B cell (primary cell): ENCODE measurements at regions not wholly inside any gene's neighbourhood (a gene's known extent, or its start where the extent isn't known, plus 50 kb on each side); places are given as distances from the start of the nearest gene placed in this dataset.

Experiments used
- ATAC-seq: fragments of 200-7000 bp; cut with Tn5 transposase; one replicate; pipeline ENCODE4 v1.10.0; 2021; ENCODE audit warnings: low read depth, mild to moderate bottlenecking, moderate number of reproducible peaks, moderate library complexity
- CTCF ChIA-PET: fragments of 350-600 bp; sonication (Branson Sonifier 250); formaldehyde crosslinking; loops from one replicate; lab custom pipeline; 2021; ENCODE audit warnings: antibody characterized with exemption, inconsistent platforms; lab: Charles Lee
- POLR2A ChIA-PET: fragments of 350-600 bp; sonication (Branson Sonifier 250); formaldehyde crosslinking; loops from one replicate; lab custom pipeline; 2021; ENCODE audit warnings: antibody characterized with exemption; lab: Charles Lee
- DNase-seq: peaks from one replicate; pipeline ENCODE4 v3.0.0; 2013
- H2AFZ ChIP-seq: 2 replicates; pipeline ENCODE4 v1.6.1; 2012; ENCODE audit warnings: mild to moderate bottlenecking, low read depth, low read length; ENCODE audit not compliant: insufficient read depth, poor library complexity, severe bottlenecking
- H3K27ac ChIP-seq, 2 donors: 1 replicate in 1 of 2; 2 replicates in 1 of 2; pipeline ENCODE4 v1.5.1; 2012 to 2013; ENCODE audit warnings: low read length in 2 of 2, mild to moderate bottlenecking in 2 of 2, moderate library complexity in 1 of 2
- H3K27me3 ChIP-seq, 4 experiments: fragments of 200-600 bp in 1 of 4; sonication (generic) in 1 of 4; replicated peaks in 1 of 4; 1 replicate in 2 of 4; 2 replicates in 2 of 4; pipeline versions ENCODE4 v1.6.1 to v1.7.0; 2013 to 2016; ENCODE audit warnings: low read length in 3 of 4, mild to moderate bottlenecking in 2 of 4, mixed read lengths in 1 of 4, moderate library complexity in 1 of 4; ENCODE audit not compliant: insufficient read depth in 4 of 4, control insufficient read depth in 3 of 4; ENCODE audit errors: control extremely low read depth in 1 of 4
- H3K36me3 ChIP-seq, 2 experiments: replicated peaks in 1 of 2; 1 replicate in 1 of 2; 2 replicates in 1 of 2; pipeline versions ENCODE4 v1.6.1 to v1.7.1; 2013; ENCODE audit warnings: low read length in 1 of 2; ENCODE audit not compliant: insufficient read depth in 2 of 2, control insufficient read depth in 1 of 2; ENCODE audit errors: control extremely low read depth in 1 of 2, extremely low read depth in 1 of 2
- H3K4me1 ChIP-seq, 2 donors: fragments of 200-600 bp in 1 of 2; sonication (generic) in 1 of 2; 1 replicate in 1 of 2; 2 replicates in 1 of 2; pipeline versions ENCODE4 v1.5.1 to v1.6.1; 2013 to 2017; ENCODE audit warnings: low read length in 2 of 2; ENCODE audit not compliant: control insufficient read depth in 2 of 2, insufficient read depth in 2 of 2
- H3K4me2 ChIP-seq: replicated peaks from 2 replicates; pipeline ENCODE3; 2012; ENCODE audit warnings: mild to moderate bottlenecking, low read depth, low read length; ENCODE audit not compliant: poor library complexity, severe bottlenecking
- H3K4me3 ChIP-seq, 5 experiments: fragments of 200-600 bp in 1 of 5; sonication (generic) in 1 of 5; 1 replicate in 3 of 5; 2 replicates in 2 of 5; pipeline versions ENCODE4 v1.5.1 to v1.7.0; 2011 to 2016; ENCODE audit warnings: low read length in 4 of 5, mild to moderate bottlenecking in 4 of 5, low read depth in 2 of 5, control low read depth in 1 of 5, moderate library complexity in 1 of 5; ENCODE audit not compliant: insufficient read depth in 1 of 5; ENCODE audit errors: control extremely low read depth in 1 of 5, extremely low read depth in 1 of 5
- H3K79me2 ChIP-seq: fragments of 200-600 bp; sonication (generic); one replicate; pipeline ENCODE4 v1.6.0; 2016; ENCODE audit warnings: low read length; ENCODE audit not compliant: control insufficient read depth, insufficient read depth
- H3K9ac ChIP-seq: fragments of 200-600 bp; sonication (generic); 2 replicates; pipeline ENCODE4 v1.6.1; 2017; ENCODE audit warnings: mild to moderate bottlenecking, low read length, moderate library complexity
- H3K9me3 ChIP-seq, 3 donors: one replicate each; pipeline versions ENCODE4 v1.6.1 to v1.7.1; 2013; ENCODE audit warnings: low read length in 2 of 3; ENCODE audit not compliant: control insufficient read depth in 2 of 3, insufficient read depth in 1 of 3; ENCODE audit errors: control extremely low read depth in 1 of 3
- H4K20me1 ChIP-seq: 2 replicates; pipeline ENCODE4 v1.6.0; 2012; ENCODE audit warnings: mild to moderate bottlenecking, low read length; ENCODE audit not compliant: insufficient read depth, control insufficient read depth, poor library complexity, severe bottlenecking
- H3K27ac Mint-ChIP-seq: one replicate; pipeline ENCODE4 v1.8.0; 2021; ENCODE audit warnings: mixed read lengths
- H3K27me3 Mint-ChIP-seq: one replicate; pipeline ENCODE4 v1.8.0; 2021; ENCODE audit warnings: mixed read lengths
- H3K4me1 Mint-ChIP-seq: one replicate; pipeline ENCODE4 v1.8.0; 2021; ENCODE audit warnings: mixed read lengths
- H3K4me3 Mint-ChIP-seq: one replicate; pipeline ENCODE4 v1.8.0; 2021; ENCODE audit warnings: mixed read lengths
- H3K9me3 Mint-ChIP-seq: one replicate; pipeline ENCODE4 v1.8.0; 2022; ENCODE audit warnings: mixed read lengths; ENCODE audit not compliant: insufficient read depth
- CTCF ChIP-seq: fragments of 200-600 bp; IDR thresholded peaks from one replicate; pipeline ENCODE4 v1.8.0; 2022; ENCODE audit warnings: antibody characterized with exemption, mild to moderate bottlenecking
- EZH2 ChIP-seq: IDR thresholded peaks from 2 replicates; pipeline ENCODE4 v1.6.1; 2012; ENCODE audit warnings: borderline replicate concordance, low read depth, mild to moderate bottlenecking, moderate library complexity, low read length; ENCODE audit not compliant: insufficient read depth, poor library complexity, severe bottlenecking
- WGBS: methylation state at CpG from one replicate; pipeline ENCODE4 v1.1.5; 2013; ENCODE audit warnings: missing lambda C conversion rate; ENCODE audit not compliant: insufficient coverage; 5-methylcytosine and 5-hydroxymethylcytosine counted together
- intact Hi-C: fragments of 100-400 bp; cut with micrococcal nuclease; formaldehyde crosslinking; loops from one replicate; pipeline ENCODE4 v1.10.0; 2022

- Histone ChIP-seq H3K4me1 (no peaks in the 10 kb centered on the region), H2AFZ (no peak overlapping the region), H3K36me3 (no peaks in the 10 kb centered on the region), H3K4me3 (no peak overlapping the region), H3K27ac (no peak overlapping the region), H3K4me2 (no peak overlapping the region), H3K9me3 (no peaks in the 10 kb centered on the region), H4K20me1 (no peaks in the 10 kb centered on the region), H3K27me3 (no peaks in the 10 kb centered on the region), H3K9ac (no peak overlapping the region), H3K79me2 (no peaks in the 10 kb centered on the region)
- DNase-seq (no peak), ATAC-seq (no peak)
- ChIA-PET CTCF (no interaction called here), POLR2A (no interaction called here)
- H3K27me3 Mint-ChIP-seq: peaks cover 4% of the 10 kb centered on the region
- WGBS: no CpG with 5 or more reads among the region's 3 CpGs
- no peak overlapping the region for H3K27ac Mint-ChIP-seq
- no peak overlapping the region for H3K4me3 Mint-ChIP-seq
- intact Hi-C loops: no loop called here
- TF ChIP-seq CTCF (no peak), EZH2 (no peak)
- H3K4me1 Mint-ChIP-seq: no peaks in the 10 kb centered on the region
- no peaks in the 10 kb centered on the region for H3K9me3 Mint-ChIP-seq
Measured at GRCh38 chr3:116837483-116837882, 127.9 kb downstream of the TUSC7 start.

- Histone ChIP-seq H3K9me3 (peaks cover 0 to 2% (median 0%) of the 10 kb centered on the region in 3 donors), H4K20me1 (no peaks in the 10 kb centered on the region), H3K4me1 (no peaks in the 10 kb centered on the region), H3K27me3 (no peaks in the 10 kb centered on the region), H3K79me2 (no peaks in the 10 kb centered on the region), H2AFZ (no peak overlapping the region), H3K9ac (no peak overlapping the region), H3K4me3 (no peak overlapping the region), H3K4me2 (no peak overlapping the region), H3K27ac (no peak overlapping the region), H3K36me3 (no peaks in the 10 kb centered on the region)
- H3K9me3 Mint-ChIP-seq: no peaks in the 10 kb centered on the region
- ATAC-seq (no peak), DNase-seq (no peak)
- CTCF ChIA-PET: interaction anchor here (0.9 kb wide), 1 partner anchor 10 kb away, joined by 3 read pairs; no protein-coding TSS in a partner anchor
- peaks cover 4% of the 10 kb centered on the region for H3K27me3 Mint-ChIP-seq
- no peak overlapping the region for H3K4me3 Mint-ChIP-seq
- no peak overlapping the region for H3K27ac Mint-ChIP-seq
- POLR2A ChIA-PET: no interaction called here
- no CpG with 5 or more reads among the region's 6 CpGs for WGBS
- H3K4me1 Mint-ChIP-seq: no peaks in the 10 kb centered on the region
- TF ChIP-seq EZH2 (no peak), CTCF (no peak)
- intact Hi-C loops: no loop called here
Measured at GRCh38 chr3:116841003-116841735, 131.6 kb downstream of the TUSC7 start.
